ENCODE measurements at regions not wholly inside any gene's neighbourhood (a gene's known extent, or its start where the extent isn't known, plus 50 kb on each side); places are given as distances from the start of the nearest gene placed in this dataset.
"Not testable (repeated sequence)": the region's sequence is repeated elsewhere in the genome, so short reads cannot be mapped to it uniquely, and the experiment has no call there.

- peak; percentile 2 for DNase-seq (ENCODE audit: low read depth)
Observed at GRCh38 chrX:50967736-50968135, 57.2 kb downstream of the BMP15 start.

- DNase-seq (ENCODE audit: low read depth) = not testable (repeated sequence)
Observed at GRCh38 chrX:50968871-50969635, 58.5 kb downstream of the BMP15 start.

GRCh38 chrX:50971395-50971794, 60.9 kb downstream of the BMP15 start:
- peak; percentile 44 for DNase-seq (ENCODE audit: low read depth)

GRCh38 chrX:50973199-50973598, 62.7 kb downstream of the BMP15 start:
- no peak for DNase-seq (ENCODE audit: low read depth)

- DNase-seq (ENCODE audit: low read depth) = no peak
Observed at GRCh38 chrX:50978920-50979682, 68.6 kb downstream of the BMP15 start.

- no peak for DNase-seq (ENCODE audit: low read depth)
Observed at GRCh38 chrX:50980251-50980650, 69.7 kb downstream of the BMP15 start.

GRCh38 chrX:50988649-50989048, 78.1 kb downstream of the BMP15 start:
- DNase-seq (ENCODE audit: low read depth) = peak; percentile 36

- DNase-seq (ENCODE audit: low read depth) = no peak
Observed at GRCh38 chrX:50996930-50997329, 86.4 kb downstream of the BMP15 start.

- DNase-seq (ENCODE audit: low read depth) = not testable (repeated sequence)
Observed at GRCh38 chrX:51000384-51000783, 89.8 kb downstream of the BMP15 start.

GRCh38 chrX:51001733-51002632, 91.4 kb downstream of the BMP15 start:
- not testable (repeated sequence) for DNase-seq (ENCODE audit: low read depth)

GRCh38 chrX:51006064-51006463, 95.5 kb downstream of the BMP15 start:
- DNase-seq (ENCODE audit: low read depth) = no peak

- DNase-seq (ENCODE audit: low read depth) = no peak
Observed at GRCh38 chrX:51024106-51024696, 113.7 kb downstream of the BMP15 start.

- no peak for DNase-seq (ENCODE audit: low read depth)
Observed at GRCh38 chrX:51026862-51027261, 116.3 kb downstream of the BMP15 start.

- no peak for DNase-seq (ENCODE audit: low read depth)
Observed at GRCh38 chrX:51035746-51036145, 125.2 kb downstream of the BMP15 start.

GRCh38 chrX:51047950-51048349, 137.4 kb downstream of the BMP15 start:
- no peak for DNase-seq (ENCODE audit: low read depth)

GRCh38 chrX:51053741-51054140, 143.2 kb downstream of the BMP15 start:
- no peak for DNase-seq (ENCODE audit: low read depth)

GRCh38 chrX:51098046-51098445, 187.5 kb downstream of the BMP15 start:
- no peak for DNase-seq (ENCODE audit: low read depth)

- DNase-seq (ENCODE audit: low read depth) = not testable (repeated sequence)
Observed at GRCh38 chrX:51119058-51119926, 208.8 kb downstream of the BMP15 start.

- DNase-seq (ENCODE audit: low read depth) = not testable (repeated sequence)
Observed at GRCh38 chrX:51125743-51126142, 206.9 kb upstream of the NUDT10 start.

- peak; percentile 31 for DNase-seq (ENCODE audit: low read depth)
Observed at GRCh38 chrX:51144828-51145442, 187.7 kb upstream of the NUDT10 start.

Measured in M059J (cell line).